ENCODE measurements at regions not wholly inside any gene's neighbourhood (a gene's known extent, or its start where the extent isn't known, plus 50 kb on each side); places are given as distances from the start of the nearest gene placed in this dataset.
"Not testable (repeated sequence)": the region's sequence is repeated elsewhere in the genome, so short reads cannot be mapped to it uniquely, and the experiment has no call there.

DNA sequence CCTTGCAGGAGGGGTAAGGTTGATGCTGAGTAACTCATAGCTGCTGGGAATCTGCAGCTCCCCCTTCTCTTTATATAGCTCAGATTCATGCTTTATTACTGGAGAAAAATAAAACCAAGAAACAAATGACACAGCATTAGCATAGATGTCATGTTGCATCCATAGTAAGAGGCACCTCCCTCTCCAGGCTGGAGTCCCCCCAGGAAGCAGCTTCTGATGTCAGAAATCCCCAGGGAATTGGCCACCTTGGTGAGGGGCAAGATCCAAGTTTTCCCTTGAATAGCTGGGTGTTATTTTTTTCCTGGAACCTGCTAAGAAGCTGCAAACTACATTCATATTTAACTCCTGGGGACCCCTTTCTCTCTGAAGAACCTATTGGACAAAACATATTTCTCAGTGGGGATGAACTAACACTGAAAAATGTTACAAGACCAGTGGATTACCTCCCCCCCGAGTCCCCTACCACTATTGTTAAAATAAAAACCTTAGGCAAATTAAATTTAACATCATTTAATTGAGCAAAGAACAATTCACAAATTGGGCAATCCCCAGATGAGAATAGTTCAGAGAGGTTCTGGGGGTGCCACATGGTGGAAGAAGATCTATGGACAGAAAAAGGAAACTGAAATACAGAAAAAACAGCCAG, 163.7 kb upstream of the NAMPT start:
- no peak overlapping the region for H3K27ac ChIP-seq (ENCODE audit: low read depth, low read length)
- no peak for DNase-seq (ENCODE audit: low read depth, low spot score)
- no peaks in the 10 kb centered on the region; the same call in 1 of the 2 replicates for H3K9me3 ChIP-seq (ENCODE audit: control insufficient read depth, insufficient read depth, low read length)
- TF ChIP-seq, protein P1, sequence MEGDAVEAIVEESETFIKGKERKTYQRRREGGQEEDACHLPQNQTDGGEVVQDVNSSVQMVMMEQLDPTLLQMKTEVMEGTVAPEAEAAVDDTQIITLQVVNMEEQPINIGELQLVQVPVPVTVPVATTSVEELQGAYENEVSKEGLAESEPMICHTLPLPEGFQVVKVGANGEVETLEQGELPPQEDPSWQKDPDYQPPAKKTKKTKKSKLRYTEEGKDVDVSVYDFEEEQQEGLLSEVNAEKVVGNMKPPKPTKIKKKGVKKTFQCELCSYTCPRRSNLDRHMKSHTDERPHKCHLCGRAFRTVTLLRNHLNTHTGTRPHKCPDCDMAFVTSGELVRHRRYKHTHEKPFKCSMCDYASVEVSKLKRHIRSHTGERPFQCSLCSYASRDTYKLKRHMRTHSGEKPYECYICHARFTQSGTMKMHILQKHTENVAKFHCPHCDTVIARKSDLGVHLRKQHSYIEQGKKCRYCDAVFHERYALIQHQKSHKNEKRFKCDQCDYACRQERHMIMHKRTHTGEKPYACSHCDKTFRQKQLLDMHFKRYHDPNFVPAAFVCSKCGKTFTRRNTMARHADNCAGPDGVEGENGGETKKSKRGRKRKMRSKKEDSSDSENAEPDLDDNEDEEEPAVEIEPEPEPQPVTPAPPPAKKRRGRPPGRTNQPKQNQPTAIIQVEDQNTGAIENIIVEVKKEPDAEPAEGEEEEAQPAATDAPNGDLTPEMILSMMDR (IDR thresholded peaks at IDR 0.05; ENCODE audit: low read depth, low read length), result no peak
- H3K27me3 ChIP-seq (ENCODE audit: control insufficient read depth, insufficient read depth, low read length), result no peaks in the 10 kb centered on the region
- POLR2A ChIA-PET, result no interaction called here
- CTCF ChIA-PET, result interaction anchor here (1.1 to 1.6 kb wide), 4 partner anchors 14 to 273 kb away, joined by 3 to 5 read pairs (median 4); no protein-coding TSS in a partner anchor
- no peak overlapping the region for H3K4me3 ChIP-seq (ENCODE audit: low read depth, low read length)

DNA sequence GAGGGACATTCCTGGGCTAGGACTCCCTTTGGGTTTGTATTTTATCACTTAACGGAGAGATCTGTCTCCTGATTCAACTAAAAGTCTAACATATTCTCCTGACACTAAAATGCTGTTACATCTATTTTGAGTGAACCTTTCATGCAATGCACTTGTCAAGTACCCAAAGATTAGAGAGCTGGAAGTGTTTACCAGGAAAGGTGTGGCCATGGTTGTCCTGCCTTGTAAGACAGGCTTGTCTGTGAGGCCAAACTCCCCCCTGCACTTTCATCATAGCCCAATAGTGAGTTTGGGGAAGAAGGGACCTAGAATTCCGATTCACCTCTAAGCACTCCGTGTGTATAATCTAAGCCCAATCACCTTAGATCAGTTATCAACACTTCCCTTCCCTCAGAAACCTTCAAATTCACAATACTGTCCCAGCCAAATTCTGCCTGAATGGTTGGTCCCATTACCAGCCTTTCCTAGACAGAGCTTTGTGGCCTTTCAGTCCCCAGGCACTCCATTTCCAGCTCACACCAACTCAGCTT, 162.6 kb upstream of the NAMPT start:
- POLR2A ChIA-PET, result no interaction called here
- CTCF ChIA-PET, result interaction anchor here (1.3 to 1.6 kb wide), 2 partner anchors 15 to 271 kb away, joined by 5 read pairs; no protein-coding TSS in a partner anchor
- Histone ChIP-seq H3K27me3 (ENCODE audit: control insufficient read depth, insufficient read depth, low read length) (no peaks in the 10 kb centered on the region), H3K27ac (ENCODE audit: low read depth, low read length) (no peak overlapping the region), H3K9me3 (ENCODE audit: control insufficient read depth, insufficient read depth, low read length) (no peaks in the 10 kb centered on the region; the same call in 1 of the 2 replicates), H3K4me3 (ENCODE audit: low read depth, low read length) (no peak overlapping the region)
- DNase-seq (ENCODE audit: low read depth, low spot score), result no peak
- TF ChIP-seq, protein P1 (IDR thresholded peaks at IDR 0.05; ENCODE audit: low read depth, low read length), result no peak

DNA sequence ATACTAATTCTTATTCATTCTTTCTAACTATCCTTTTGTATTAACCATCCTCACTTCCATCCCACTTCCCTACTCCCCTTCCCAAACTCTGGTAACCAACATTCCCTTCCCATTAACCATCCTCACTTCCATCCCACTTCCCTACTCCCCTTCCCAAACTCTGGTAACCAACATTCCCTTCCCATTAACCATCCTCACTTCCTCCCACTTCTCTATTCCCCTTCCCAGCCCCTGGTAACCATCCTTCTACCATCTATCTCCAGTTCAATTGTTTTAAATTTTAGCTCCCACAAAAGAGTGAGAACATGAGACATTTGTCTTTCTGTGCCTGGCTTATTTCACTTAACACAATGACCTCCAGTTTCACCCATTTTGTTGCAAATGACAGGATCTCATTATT, 160.6 kb upstream of the NAMPT start:
- H3K27me3 ChIP-seq (ENCODE audit: control insufficient read depth, insufficient read depth, low read length); H3K27ac ChIP-seq (ENCODE audit: low read depth, low read length); DNase-seq (ENCODE audit: low read depth, low spot score); H3K4me3 ChIP-seq (ENCODE audit: low read depth, low read length); CTCF ChIA-PET; H3K9me3 ChIP-seq (ENCODE audit: control insufficient read depth, insufficient read depth, low read length); POLR2A ChIA-PET: not testable (repeated sequence)

GRCh38 chr7:106444068-106444655, 159.4 kb upstream of the NAMPT start:
- ChIA-PET CTCF (no interaction called here), POLR2A (no interaction called here)
- H3K9me3 ChIP-seq (ENCODE audit: control insufficient read depth, insufficient read depth, low read length), result no peaks in the 10 kb centered on the region
- no peak overlapping the region for H3K4me3 ChIP-seq (ENCODE audit: low read depth, low read length)
- no peaks in the 10 kb centered on the region for H3K27me3 ChIP-seq (ENCODE audit: control insufficient read depth, insufficient read depth, low read length)
- H3K27ac ChIP-seq (ENCODE audit: low read depth, low read length), result no peak overlapping the region
- DNase-seq (ENCODE audit: low read depth, low spot score), result no peak
- TF ChIP-seq, protein P1 (IDR thresholded peaks at IDR 0.05; ENCODE audit: low read depth, low read length), result no peak

DNA sequence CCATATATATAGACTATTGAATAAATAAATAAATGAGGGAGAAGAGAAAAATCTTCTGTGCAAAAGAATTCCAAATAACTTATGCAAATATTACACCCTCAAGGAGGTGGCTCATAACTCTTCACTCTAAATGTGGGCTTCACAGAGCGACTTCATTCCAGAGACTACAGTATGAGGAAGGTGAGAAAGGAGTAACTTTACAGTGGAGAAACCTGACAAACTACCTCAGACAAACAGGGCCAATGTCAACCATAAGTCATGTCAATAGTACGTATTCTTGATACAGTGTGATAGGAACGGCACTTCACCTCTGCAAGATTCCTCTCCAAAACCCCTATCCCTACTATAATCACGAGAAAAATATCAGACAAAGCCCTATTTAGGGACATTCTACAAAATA, 158.4 kb upstream of the NAMPT start:
- POLR2A ChIA-PET, result no interaction called here
- DNase-seq (ENCODE audit: low read depth, low spot score), result no peak
- CTCF ChIA-PET, result no interaction called here

More for the DNA sequence above, 158.4 kb upstream of the NAMPT start:
- no peak overlapping the region for H3K27ac ChIP-seq (ENCODE audit: low read depth, low read length)
- no peaks in the 10 kb centered on the region for H3K27me3 ChIP-seq (ENCODE audit: control insufficient read depth, insufficient read depth, low read length)
- TF ChIP-seq, protein P1 (IDR thresholded peaks at IDR 0.05; ENCODE audit: low read depth, low read length), result no peak
- H3K9me3 ChIP-seq (ENCODE audit: control insufficient read depth, insufficient read depth, low read length), result no peaks in the 10 kb centered on the region
- no peak overlapping the region for H3K4me3 ChIP-seq (ENCODE audit: low read depth, low read length)

All from AG04450 (cell line).